HG02884 (cell line): ENCODE measurements at regions not wholly inside any gene's neighbourhood (a gene's known extent, or its start where the extent isn't known, plus 50 kb on each side); places are given as distances from the start of the nearest gene placed in this dataset.
"Not testable (repeated sequence)": the region's sequence is repeated elsewhere in the genome, so short reads cannot be mapped to it uniquely, and the experiment has no call there.

Experiments used
- ATAC-seq: cut with Tn5 transposase; IDR thresholded peaks from one replicate; pipeline ENCODE4 v1.9.1; 2021; ENCODE audit warnings: mild to moderate bottlenecking, moderate library complexity; ENCODE audit not compliant: unreplicated experiment

DNA sequence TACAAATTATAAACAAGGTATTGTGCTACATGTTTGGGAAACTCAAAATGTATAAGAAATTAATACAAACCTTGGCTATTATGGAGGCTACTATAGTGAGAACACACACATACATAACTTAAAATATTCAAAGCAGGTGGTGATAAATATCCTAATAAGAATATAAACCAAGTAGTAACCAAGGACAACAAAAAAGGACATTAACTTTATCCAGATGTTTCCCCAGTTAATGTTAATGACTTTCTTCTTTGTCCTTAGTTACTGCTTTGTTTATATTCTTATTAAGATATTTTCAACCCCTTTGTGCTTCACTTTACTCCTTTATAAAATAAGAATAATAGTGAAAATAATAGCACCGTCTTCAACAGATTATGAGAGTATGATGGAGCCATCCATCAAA is 241.6 kb downstream of the CALCRL start:
- no peak for ATAC-seq

- no peak for ATAC-seq
Observed at GRCh38 chr2:187206071-187206470, 242.0 kb downstream of the CALCRL start.

GRCh38 chr2:187198136-187198535 is 249.9 kb downstream of the CALCRL start:
- no peak for ATAC-seq

DNA sequence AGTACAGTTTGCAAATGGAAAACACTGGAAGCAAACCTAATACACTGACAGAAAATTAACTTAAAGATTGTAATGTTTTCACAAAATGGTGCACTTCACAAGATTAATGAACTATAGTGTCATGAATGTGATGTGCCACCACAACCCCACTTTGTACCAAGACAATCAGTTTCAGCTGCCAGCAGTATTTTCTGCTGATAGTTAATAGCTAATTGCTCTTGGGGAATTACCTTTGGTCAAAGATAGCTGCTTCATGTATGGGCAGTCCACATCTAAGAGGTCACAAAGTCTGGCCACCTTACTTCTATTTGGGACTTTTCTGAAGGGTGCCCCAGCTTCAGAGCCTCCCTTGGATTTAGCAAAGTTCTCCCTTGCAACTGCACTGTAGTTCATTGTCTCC is 254.0 kb downstream of the CALCRL start:
- no peak for ATAC-seq

- no peak for ATAC-seq
Observed at GRCh38 chr2:187188783-187189631, 259.0 kb downstream of the CALCRL start.

- ATAC-seq = no peak
Observed at GRCh38 chr2:187187519-187187918, 260.5 kb downstream of the CALCRL start.

- no peak for ATAC-seq
Observed at GRCh38 chr2:187180529-187180928, 267.5 kb downstream of the CALCRL start.

DNA sequence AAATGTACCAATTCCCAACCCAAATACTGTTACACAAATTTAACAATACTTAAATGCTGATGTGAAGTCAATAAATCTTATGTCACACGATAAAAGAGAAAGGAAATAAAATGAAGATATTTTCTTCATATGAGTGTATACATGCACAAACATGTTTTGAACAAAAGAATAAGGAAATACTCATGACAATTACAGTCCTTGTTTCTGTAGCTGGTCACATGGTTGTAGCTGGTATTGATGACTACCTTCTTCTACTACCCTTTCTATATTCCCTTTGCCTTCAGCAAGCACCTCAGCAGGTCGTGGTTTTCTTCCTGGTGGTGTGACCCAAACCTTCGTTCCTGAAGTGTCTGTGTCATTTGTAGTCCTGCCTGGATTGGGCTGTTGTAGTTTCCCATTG is 269.2 kb downstream of the CALCRL start:
- not testable (repeated sequence) for ATAC-seq

DNA sequence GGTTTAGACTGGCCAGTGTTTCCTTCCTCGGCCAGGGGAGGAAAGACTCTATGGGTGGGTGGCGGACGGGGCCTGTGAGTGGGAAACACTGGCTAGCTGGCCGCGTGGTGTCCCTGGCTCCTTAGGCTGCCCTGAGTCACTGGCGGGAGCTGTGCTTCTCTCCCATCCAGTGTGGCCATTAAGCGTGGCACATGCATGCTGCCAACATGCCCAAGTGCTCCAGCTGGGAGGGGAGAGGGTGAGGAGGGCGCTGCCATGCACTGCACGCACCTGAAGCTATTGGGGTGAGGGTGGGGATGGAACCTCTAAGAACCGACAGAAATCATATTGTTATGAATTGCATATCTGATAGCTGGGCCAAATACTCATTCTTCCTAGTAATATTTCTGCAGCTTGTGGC is 270.8 kb downstream of the CALCRL start:
- ATAC-seq = no peak

GRCh38 chr2:187174582-187174981 is 273.5 kb downstream of the CALCRL start:
- no peak for ATAC-seq

DNA sequence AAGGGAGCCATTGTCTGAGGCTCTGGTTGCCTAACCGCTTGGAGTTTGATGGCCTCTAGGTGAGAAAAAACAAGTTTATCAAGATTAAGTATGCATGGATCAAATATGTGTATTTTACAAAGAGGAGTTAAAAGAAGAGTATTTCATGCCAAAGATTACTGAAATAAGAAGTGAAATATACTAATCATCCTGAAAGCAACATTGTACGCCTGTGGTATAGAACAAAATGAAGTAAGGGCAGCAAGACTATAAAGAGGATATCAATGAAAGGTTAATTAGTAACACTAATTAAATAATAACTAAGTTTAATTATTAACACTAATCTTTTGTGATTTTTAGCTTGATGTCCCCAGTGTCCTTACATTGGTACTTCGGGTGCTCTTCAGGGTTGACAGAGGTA is 276.7 kb downstream of the CALCRL start:
- no peak for ATAC-seq

- ATAC-seq = no peak
Observed at GRCh38 chr2:187169864-187170263, 278.2 kb downstream of the CALCRL start.

DNA sequence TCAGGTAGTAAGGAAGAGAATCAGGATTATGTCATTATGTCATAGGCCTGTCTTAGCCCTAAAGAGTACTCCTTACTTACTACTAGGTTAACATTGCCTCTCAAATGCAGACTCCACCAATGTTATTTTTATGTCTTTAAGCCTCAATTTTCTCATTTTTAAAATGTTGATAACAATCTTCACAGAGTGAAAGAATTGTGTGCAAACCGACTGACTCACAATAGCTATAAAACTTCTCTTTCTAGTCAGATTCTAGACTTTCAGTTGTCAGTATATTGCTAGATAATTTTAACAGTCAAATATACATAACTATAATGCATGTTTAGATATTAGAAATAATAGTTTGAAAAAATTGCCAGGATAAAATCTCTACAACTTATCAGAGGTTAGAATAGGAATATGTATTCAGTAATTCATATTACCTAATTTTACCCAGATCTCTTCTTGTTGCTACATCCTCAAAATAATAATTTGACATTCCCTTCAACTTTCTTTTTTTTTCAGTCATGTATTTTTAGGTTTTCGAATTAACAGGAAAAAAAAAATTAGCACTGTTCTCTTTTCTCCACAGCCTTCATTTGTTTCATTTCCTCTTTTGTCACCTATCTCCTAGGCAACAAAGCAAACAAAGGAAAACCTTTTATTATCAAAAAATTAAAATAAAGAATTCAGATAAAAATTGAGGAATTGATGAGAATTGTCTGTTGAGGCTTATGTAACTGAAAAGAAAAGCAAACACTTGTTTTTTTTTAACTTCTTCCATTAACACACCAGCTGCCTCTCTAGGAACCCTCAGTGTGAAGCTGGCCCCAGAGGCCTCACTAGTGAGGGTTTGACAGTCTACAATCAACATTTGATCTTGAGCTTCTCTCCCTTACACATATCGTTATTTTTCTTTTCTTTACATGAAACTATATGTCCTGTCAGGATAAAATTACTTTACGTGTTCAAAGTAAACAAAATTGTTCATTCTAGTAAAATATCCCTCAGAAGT is 279.0 kb downstream of the CALCRL start:
- ATAC-seq = peak; percentile 69

- ATAC-seq = no peak
Observed at GRCh38 chr2:187167491-187167890, 280.6 kb downstream of the CALCRL start.

DNA sequence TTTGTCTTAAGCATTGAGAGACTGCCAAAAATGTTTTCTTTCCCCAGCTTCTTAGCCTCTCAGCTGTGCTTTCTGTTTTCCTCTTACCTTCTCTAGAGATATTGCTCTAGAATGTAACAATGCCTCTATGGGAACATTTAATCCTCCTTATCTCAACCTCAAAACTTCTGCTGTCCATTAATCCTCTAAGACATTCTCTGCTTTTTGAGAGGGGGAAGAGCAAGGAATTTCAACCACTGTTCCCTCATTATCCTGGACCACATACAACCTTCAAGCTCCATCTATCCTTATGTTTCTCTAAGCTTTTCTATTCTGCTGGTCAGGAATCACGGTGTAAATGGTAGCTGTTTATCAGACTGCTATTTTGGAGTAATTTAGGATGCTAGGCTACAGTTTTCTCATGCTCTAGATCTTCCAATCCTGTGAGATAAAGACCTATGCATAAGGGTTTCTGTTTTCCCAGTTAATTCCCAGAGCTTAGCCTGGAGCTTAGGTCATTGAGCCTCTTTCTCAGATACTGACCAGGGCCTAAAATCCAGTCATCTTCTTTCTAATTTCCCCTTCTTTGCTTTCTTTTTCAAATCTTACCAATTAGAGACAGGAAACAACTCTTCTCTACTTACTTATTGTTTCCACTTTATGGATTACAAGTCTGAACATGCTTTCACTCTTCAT is 282.0 kb downstream of the CALCRL start:
- no peak for ATAC-seq

GRCh38 chr2:187158452-187158851 is 289.6 kb downstream of the CALCRL start:
- ATAC-seq = no peak

DNA sequence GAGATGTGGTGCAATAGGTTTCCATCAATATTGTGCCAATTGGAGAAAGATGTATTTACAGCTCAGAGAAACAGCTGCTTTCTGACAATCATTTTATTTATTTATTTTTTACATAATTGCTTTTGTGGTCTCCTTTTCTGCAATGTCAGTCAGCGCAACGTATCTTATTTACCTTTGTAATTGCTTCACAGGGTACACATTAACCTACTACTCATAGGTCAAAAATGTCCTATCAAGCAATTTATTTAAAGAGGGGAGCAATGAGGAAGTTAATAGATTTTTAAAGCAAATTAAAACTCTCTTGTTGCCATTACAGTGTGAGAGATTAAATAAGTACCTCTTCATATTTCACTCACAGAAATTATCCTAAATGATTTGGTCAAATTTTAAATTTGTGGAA is 291.0 kb downstream of the CALCRL start:
- no peak for ATAC-seq

GRCh38 chr2:187155476-187155875 is 292.6 kb downstream of the CALCRL start:
- no peak for ATAC-seq

DNA sequence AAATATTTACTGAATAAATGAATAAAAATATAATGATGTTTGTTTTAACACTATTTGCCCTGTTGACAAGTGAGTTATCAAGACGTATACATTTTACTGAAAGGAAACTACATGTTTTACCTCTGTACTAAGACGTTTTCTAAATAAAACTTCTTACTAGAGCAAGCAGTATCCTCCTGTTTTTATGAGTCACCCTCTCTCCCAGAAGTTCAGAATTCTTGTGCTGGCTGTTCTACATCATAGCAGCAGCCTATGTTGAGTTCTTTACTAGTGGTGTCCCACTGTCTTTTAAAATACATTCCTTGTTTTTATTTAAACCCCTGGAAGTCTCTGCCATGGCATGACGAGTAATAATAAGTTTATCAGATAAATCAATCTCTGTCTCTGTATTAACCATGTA is 297.4 kb downstream of the CALCRL start:
- no peak for ATAC-seq

DNA sequence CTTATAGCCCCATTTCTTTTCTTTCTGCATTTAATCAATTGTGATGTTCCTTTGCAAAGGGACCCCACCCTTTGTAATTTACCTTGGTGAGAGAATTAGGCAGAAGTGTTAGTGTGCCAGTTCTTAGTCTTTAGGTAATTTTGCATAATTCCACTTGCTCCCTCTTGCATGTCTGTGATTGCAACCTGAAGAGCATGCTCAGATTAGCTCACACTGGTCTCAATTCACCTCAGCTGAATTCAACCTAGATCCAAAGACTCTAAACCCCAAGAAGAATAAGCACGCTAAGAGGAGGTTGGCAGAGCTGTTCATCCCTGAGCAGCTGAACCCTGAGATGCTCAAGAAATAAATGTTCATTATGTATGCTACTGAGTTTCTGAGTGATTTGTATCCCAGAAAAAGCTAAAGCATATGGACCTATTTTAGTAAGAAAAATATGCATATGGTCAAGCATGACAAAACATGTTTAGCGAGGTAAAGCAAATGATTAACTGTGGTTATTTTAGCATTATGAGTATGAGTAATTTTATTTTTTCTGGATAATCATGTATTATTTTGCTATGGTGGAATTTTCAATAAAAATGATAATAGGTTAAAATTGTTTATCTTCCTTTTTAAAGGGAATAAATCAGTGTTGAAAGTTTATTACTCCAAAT is 299.2 kb upstream of the ZSWIM2 start:
- peak; percentile 46 for ATAC-seq

DNA sequence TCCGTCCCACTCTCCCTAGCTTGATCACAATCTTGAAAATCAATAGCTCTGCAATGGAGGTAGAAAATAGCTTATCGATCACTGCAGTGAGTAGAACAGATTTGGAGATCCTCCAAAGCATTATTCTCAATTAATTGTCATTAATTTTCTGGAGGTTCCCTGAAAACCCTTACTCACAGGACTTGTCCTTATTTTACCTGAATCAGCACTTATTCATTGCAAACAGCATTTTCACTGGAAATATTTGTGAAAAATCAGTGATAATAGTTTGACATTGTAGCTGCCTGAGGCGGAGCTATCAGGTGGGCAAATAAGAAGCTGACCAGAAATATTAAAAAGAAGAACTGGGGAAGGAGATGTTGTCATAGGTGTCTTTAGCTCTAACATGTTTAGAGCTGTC is 294.6 kb upstream of the ZSWIM2 start:
- ATAC-seq = no peak
